Gastroesophageal sphincter (tissue), 4 donors: ENCODE measurements at regions not wholly inside any gene's neighbourhood (a gene's known extent, or its start where the extent isn't known, plus 50 kb on each side); places are given as distances from the start of the nearest gene placed in this dataset.

Experiments used
- ATAC-seq: fragments of 150-250 bp; one replicate; pipeline ENCODE4 v1.9.1; 2016; ENCODE audit warnings: mild to moderate bottlenecking, moderate library complexity
- H3K27ac ChIP-seq, 4 donors: fragments of 200-600 bp; sonication (generic) in 3 of 4; 1 replicate in 3 of 4; 2 replicates in 1 of 4; pipeline ENCODE4 v1.5.1; 2016 to 2019
- H3K27me3 ChIP-seq: fragments of 200-600 bp; sonication (generic); one replicate; pipeline ENCODE4 v1.5.1; 2019
- H3K36me3 ChIP-seq, 2 donors: fragments of 200-600 bp; sonication (generic); one replicate each; pipeline ENCODE4 v1.5.1; 2019; ENCODE audit warnings: control low read depth in 1 of 2
- H3K4me1 ChIP-seq, 3 donors: fragments of 200-600 bp; sonication (generic); 1 replicate in 2 of 3; 2 replicates in 1 of 3; pipeline ENCODE4 v1.5.1; 2016 to 2019; ENCODE audit warnings: control low read depth in 2 of 3
- H3K4me3 ChIP-seq, 2 donors: fragments of 200-600 bp; sonication (generic); one replicate each; pipeline ENCODE4 v1.5.1; 2019; ENCODE audit warnings: mild to moderate bottlenecking in 1 of 2, moderate library complexity in 1 of 2
- H3K9me3 ChIP-seq, 3 donors: fragments of 200-600 bp; sonication (generic); one replicate each; pipeline ENCODE4 v1.5.1; 2017 to 2019; ENCODE audit warnings: control low read depth in 2 of 3
- EP300 ChIP-seq: sonication (generic); formaldehyde crosslinking; IDR thresholded peaks from one replicate; pipeline ENCODE4 v1.6.1; 2017; ENCODE audit warnings: antibody characterized with exemption, mild to moderate bottlenecking
- POLR2A ChIP-seq, 2 donors: fragments of 450-650 bp; IDR thresholded peaks; one replicate each; pipeline ENCODE4 v1.6.1; 2017; ENCODE audit warnings: antibody characterized with exemption in 2 of 2, mild to moderate bottlenecking in 2 of 2, moderate library complexity in 1 of 2
- POLR2AphosphoS5 ChIP-seq: sonication (generic); formaldehyde crosslinking; IDR thresholded peaks from one replicate; pipeline ENCODE4 v1.6.1; 2017; ENCODE audit warnings: antibody characterized with exemption
- WGBS, 2 donors: methylation state at CpG; one replicate each; pipeline ENCODE4 v1.1.5; 2018; ENCODE audit warnings: low coverage in 1 of 2; 5-methylcytosine and 5-hydroxymethylcytosine counted together
- TF ChIP-seq, protein P1 (sequence below), 4 experiments: fragments of 200-600 bp in 2 of 4; fragments of 450-650 bp in 2 of 4; sonication (generic) in 1 of 4; IDR thresholded peaks; one replicate each; pipeline ENCODE4 v1.5.1; 2017 to 2019; ENCODE audit warnings: antibody characterized with exemption in 4 of 4, mild to moderate bottlenecking in 2 of 4, moderate library complexity in 2 of 4

DNA sequence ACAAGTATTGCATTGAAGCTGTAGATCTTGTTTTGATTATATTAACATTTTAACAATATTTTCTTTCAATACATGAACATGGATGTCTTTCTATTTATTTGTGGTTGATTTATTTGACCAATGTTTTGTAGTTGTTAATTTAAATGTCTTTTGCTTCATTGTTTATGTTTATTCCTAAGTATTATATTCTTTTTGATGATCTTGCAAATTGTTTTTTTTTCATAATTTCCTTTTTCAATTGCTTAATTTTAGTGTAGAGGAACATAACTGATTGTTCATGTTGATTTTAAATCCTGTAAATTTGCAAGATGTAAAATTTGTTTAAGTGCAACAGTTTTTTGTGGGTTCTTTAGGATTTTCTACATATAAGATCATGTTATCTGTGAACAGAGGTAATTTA lies 744.1 kb downstream of the FAM133A start:
- no peaks in the 10 kb centered on the region for H3K4me1 ChIP-seq

DNA sequence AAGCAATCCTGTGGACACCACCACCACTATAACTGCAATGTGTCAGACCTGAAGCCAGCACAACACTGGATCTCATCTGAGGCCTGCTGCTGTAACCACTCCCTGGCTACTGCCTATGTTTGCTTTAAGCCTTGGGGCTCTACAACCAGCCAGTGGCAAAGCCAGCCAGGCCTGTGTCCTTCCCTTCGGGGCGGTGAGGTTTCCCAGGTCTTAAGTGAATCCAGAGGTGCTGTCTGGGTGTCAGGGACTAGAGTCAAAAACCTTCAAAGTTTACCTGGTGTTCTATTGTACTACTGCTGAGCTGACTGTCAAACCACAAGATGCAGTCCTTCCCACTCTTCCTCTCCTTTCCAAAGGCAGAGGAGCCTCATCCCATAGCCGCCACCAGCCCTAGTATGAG lies 750.5 kb downstream of the FAM133A start:
- no peak overlapping the region for H3K4me3 ChIP-seq
- ATAC-seq, result no peak
- no peak overlapping the region for H3K27ac ChIP-seq
- no peaks in the 10 kb centered on the region for H3K27me3 ChIP-seq
- TF ChIP-seq POLR2AphosphoS5 (no peak), EP300 (no peak), POLR2A (IDR thresholded peaks at IDR 0.05) (no peak)
- TF ChIP-seq, protein P1, sequence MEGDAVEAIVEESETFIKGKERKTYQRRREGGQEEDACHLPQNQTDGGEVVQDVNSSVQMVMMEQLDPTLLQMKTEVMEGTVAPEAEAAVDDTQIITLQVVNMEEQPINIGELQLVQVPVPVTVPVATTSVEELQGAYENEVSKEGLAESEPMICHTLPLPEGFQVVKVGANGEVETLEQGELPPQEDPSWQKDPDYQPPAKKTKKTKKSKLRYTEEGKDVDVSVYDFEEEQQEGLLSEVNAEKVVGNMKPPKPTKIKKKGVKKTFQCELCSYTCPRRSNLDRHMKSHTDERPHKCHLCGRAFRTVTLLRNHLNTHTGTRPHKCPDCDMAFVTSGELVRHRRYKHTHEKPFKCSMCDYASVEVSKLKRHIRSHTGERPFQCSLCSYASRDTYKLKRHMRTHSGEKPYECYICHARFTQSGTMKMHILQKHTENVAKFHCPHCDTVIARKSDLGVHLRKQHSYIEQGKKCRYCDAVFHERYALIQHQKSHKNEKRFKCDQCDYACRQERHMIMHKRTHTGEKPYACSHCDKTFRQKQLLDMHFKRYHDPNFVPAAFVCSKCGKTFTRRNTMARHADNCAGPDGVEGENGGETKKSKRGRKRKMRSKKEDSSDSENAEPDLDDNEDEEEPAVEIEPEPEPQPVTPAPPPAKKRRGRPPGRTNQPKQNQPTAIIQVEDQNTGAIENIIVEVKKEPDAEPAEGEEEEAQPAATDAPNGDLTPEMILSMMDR (IDR thresholded peaks at IDR 0.05), result no peak
- WGBS, 2 donors, result 100% methylated on average over 1 of the region's 3 CpGs; no CpG with 5 or more reads in 1 of the 2 donors
- no peaks in the 10 kb centered on the region for H3K36me3 ChIP-seq
- H3K4me1 ChIP-seq, result no peaks in the 10 kb centered on the region
- H3K9me3 ChIP-seq, result no peaks in the 10 kb centered on the region

More for the DNA sequence above, 744.1 kb downstream of the FAM133A start:
- no peak overlapping the region for H3K27ac ChIP-seq
- no peaks in the 10 kb centered on the region for H3K36me3 ChIP-seq
- ATAC-seq, result no peak
- TF ChIP-seq POLR2A (IDR thresholded peaks at IDR 0.05) (no peak), POLR2AphosphoS5 (no peak), EP300 (no peak)
- TF ChIP-seq, protein P1 (IDR thresholded peaks at IDR 0.05), result no peak
- no peak overlapping the region for H3K4me3 ChIP-seq
- H3K27me3 ChIP-seq, result no peaks in the 10 kb centered on the region
- H3K9me3 ChIP-seq, result no peaks in the 10 kb centered on the region

DNA sequence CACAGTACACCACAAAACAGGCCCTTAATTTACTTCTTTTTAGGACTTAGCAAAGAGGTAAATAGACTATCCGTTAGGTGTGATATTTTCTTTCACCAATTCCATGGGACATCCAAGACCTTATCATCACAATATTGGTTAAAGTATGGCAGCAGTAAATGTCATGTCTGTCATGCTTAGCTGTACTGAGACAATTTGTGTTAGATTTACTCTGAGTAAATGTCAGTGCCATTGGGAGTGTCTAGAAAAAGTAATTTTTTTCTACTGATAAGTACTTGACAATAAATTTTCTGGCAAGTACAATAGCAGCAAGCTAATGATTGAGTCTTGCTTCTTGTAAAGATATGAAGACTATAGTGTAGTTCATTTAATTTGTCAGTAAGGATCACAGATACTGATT lies 756.1 kb downstream of the FAM133A start:
- no peaks in the 10 kb centered on the region for H3K9me3 ChIP-seq
- no peaks in the 10 kb centered on the region for H3K27me3 ChIP-seq
- 82 to 89% methylated on average over 1 of the region's 1 CpG for WGBS, 2 donors
- no peak for ATAC-seq
- H3K4me3 ChIP-seq, result no peak overlapping the region
- TF ChIP-seq EP300 (no peak), POLR2AphosphoS5 (no peak), POLR2A (IDR thresholded peaks at IDR 0.05) (no peak)
- TF ChIP-seq, protein P1 (IDR thresholded peaks at IDR 0.05), result no peak
- H3K36me3 ChIP-seq, result no peaks in the 10 kb centered on the region
- H3K4me1 ChIP-seq, result no peaks in the 10 kb centered on the region
- no peak overlapping the region for H3K27ac ChIP-seq

DNA sequence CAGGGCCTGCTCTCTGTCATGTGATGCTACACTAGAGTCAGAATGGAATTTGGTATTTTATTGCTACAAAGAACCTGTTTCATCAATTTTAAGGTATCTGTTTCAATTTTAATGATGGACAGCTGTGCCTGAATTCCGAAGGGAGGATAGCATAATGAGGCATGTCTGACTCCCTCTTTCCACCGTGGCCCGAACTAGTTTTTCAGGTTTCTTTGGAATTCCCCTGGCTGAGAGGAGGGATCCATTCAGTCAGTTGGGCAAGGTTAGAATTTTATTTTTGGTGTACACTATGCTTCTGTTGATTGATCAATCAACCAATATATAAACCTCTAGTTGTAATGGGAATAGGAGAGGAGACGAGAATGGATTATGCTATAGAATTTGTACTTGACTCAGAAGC lies 761.8 kb downstream of the FAM133A start:
- H3K27ac ChIP-seq, result no peak overlapping the region
- TF ChIP-seq POLR2A (IDR thresholded peaks at IDR 0.05) (no peak), POLR2AphosphoS5 (no peak), EP300 (no peak)
- TF ChIP-seq, protein P1 (IDR thresholded peaks at IDR 0.05), result no peak
- no peaks in the 10 kb centered on the region for H3K27me3 ChIP-seq
- ATAC-seq, result no peak
- no peak overlapping the region for H3K4me3 ChIP-seq
- 71 to 83% methylated on average over 1 to 4 of the region's 4 CpGs for WGBS, 2 donors
- H3K4me1 ChIP-seq, result no peaks in the 10 kb centered on the region
- H3K36me3 ChIP-seq, result no peaks in the 10 kb centered on the region
- H3K9me3 ChIP-seq, result no peaks in the 10 kb centered on the region

DNA sequence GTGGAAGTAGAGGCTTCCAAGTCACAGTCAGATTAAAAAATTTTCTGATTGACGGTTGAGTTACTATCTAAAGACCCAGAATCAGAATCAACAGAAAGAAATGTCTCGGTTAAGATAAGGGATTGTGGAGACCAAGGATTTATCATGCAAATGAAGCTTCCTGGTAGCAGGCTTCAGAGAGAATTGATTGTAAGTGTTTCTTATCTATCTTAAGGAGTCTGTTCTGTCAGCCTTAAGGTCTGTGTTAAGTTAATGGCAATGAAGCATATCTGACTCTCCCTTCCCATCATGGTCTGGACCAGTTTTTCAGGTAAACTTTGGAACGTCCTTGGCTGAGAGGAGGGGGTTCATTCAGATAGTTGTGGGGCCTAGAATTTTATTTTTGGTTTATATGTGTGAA lies 780.2 kb downstream of the FAM133A start:
- no peaks in the 10 kb centered on the region for H3K9me3 ChIP-seq

More for the DNA sequence above, 780.2 kb downstream of the FAM133A start:
- no peak overlapping the region for H3K27ac ChIP-seq
- no peaks in the 10 kb centered on the region for H3K4me1 ChIP-seq
- no peaks in the 10 kb centered on the region for H3K27me3 ChIP-seq
- H3K36me3 ChIP-seq, result no peaks in the 10 kb centered on the region
- WGBS, 2 donors, result 30 to 51% methylated on average over 2 to 3 of the region's 3 CpGs
- ATAC-seq, result no peak
- no peak overlapping the region for H3K4me3 ChIP-seq
- TF ChIP-seq POLR2A (IDR thresholded peaks at IDR 0.05) (no peak), EP300 (no peak), POLR2AphosphoS5 (no peak)
